Subcutaneous abdominal adipose tissue (tissue), 5 donors: ENCODE measurements at regions not wholly inside any gene's neighbourhood (a gene's known extent, or its start where the extent isn't known, plus 50 kb on each side); places are given as distances from the start of the nearest gene placed in this dataset.
"Not testable (repeated sequence)": the region's sequence is repeated elsewhere in the genome, so short reads cannot be mapped to it uniquely, and the experiment has no call there.

ENCODE experiments used
- H3K27ac ChIP-seq: one replicate; pipeline ENCODE4 v1.7.0; 2013; ENCODE audit warnings: low read depth, mild to moderate bottlenecking, inconsistent platforms, low read length, moderate library complexity
- H3K27me3 ChIP-seq, 5 donors: one replicate each; pipeline ENCODE4 v1.7.0; 2013; ENCODE audit warnings: low read length in 5 of 5, inconsistent platforms in 1 of 5; ENCODE audit not compliant: control insufficient read depth in 5 of 5, insufficient read depth in 4 of 5
- H3K36me3 ChIP-seq, 5 donors: one replicate each; pipeline ENCODE4 v1.7.0; 2013; ENCODE audit warnings: low read length in 5 of 5; ENCODE audit not compliant: control insufficient read depth in 5 of 5, insufficient read depth in 5 of 5
- H3K4me1 ChIP-seq, 5 donors: one replicate each; pipeline ENCODE4 v1.7.0; 2013; ENCODE audit warnings: low read length in 5 of 5, mild to moderate bottlenecking in 3 of 5, moderate library complexity in 1 of 5; ENCODE audit not compliant: control insufficient read depth in 5 of 5, insufficient read depth in 5 of 5
- H3K4me3 ChIP-seq, 5 donors: one replicate each; pipeline ENCODE4 v1.7.0; 2013; ENCODE audit warnings: low read length in 5 of 5, low read depth in 1 of 5
- H3K9ac ChIP-seq, 5 donors: one replicate each; pipeline ENCODE4 v1.7.0; 2013; ENCODE audit warnings: low read length in 5 of 5, mild to moderate bottlenecking in 4 of 5, moderate library complexity in 3 of 5
- H3K9me3 ChIP-seq, 5 donors: one replicate each; pipeline ENCODE4 v1.7.0; 2013; ENCODE audit warnings: low read length in 5 of 5; ENCODE audit not compliant: control insufficient read depth in 5 of 5
- donor health status: healthy.
- donor health status: healthy.
- donor health status: healthy.
- donor health status: healthy.
- donor health status: healthy.

DNA sequence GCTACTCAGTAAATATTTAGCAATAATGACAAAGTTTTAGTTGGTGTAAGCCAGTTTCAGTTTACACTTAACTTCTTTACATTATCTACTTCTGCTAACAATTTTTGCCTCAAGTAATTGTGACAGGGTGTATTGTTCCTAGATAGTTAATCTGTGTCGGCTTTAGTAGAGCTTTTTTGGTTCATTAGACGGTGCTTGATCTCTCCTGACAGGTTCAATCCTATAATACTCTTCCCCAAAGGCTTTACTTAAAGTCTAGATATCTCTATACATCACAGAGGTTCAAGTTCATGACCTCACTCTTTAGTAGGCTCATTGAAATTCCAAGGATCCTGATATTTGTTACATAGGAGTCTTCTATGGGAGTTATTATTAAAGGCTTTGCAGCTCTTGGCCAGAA, 365.6 kb upstream of the DPPA4 start:
- no peaks in the 10 kb centered on the region for H3K36me3 ChIP-seq
- H3K27ac ChIP-seq: no peak overlapping the region
- H3K4me3 ChIP-seq: no peak overlapping the region
- no peaks in the 10 kb centered on the region for H3K4me1 ChIP-seq
- no peak overlapping the region for H3K9ac ChIP-seq
- peaks cover 0 to 4% (median 0%) of the 10 kb centered on the region in 5 donors for H3K9me3 ChIP-seq
- H3K27me3 ChIP-seq: no peaks in the 10 kb centered on the region

DNA sequence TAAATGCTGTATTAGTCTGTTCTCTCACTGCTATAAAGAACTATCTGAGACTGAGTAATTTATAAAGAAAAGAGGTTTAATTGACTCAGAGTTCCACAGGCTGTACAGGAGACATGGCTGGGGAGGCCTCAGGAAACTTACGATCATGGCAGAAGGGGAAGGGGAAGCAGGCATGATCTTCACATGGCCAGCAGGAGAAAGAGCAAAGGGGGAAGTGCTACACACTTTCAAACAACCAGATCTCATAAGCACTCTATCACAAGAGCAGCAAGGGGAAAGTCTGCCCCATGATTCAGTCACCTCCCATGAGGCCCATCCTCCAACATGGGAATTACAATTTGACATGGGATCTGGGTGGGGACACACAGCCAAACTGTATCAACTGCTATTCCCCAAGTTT, 367.8 kb upstream of the DPPA4 start:
- H3K4me3 ChIP-seq, H3K9me3 ChIP-seq, H3K4me1 ChIP-seq, H3K9ac ChIP-seq, H3K36me3 ChIP-seq, H3K27ac ChIP-seq, H3K27me3 ChIP-seq: not testable (repeated sequence)

DNA sequence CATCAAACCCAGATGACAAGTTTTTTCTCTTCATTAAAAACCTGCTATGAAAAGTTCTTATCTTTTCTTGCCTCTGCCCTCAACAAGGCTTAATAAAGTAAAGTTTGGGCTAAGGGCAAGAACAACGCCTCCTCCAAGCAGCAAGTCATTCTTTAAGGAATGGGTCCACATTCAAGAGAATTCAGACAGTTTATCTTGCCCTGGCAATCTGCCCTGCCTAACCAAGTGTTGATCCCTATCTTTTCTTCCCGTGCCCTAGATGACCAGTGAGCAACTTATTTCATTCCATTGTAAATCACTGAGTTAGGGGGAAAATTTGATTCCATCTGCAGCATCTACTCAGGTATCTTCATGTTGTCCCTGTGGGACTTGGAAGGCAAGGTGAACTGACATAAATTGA, 370.3 kb upstream of the DPPA4 start:
- Histone ChIP-seq H3K4me3 (no peak overlapping the region), H3K9ac (no peak overlapping the region)

DNA sequence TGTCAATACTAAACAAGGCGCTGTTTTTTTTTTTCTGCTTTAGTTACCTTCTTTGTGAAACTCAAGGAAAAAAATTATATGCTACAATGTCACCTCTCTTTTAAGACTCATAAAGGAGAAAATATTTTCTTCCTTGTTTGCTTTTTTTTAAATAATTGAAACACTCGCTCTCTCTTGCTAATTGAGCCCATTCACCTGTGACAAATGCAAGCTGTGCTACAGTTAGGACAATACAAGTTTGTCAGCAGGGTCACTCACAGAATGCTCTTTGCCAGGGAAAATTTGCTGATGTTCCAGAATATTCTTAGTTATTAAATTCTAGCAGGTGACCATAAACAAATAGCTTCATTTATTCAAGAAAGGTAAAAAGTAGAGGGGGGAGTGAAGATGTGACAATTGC, 375.9 kb upstream of the DPPA4 start:
- H3K9me3 ChIP-seq: peaks cover 0 to 5% (median 3%) of the 10 kb centered on the region in 5 donors
- no peaks in the 10 kb centered on the region for H3K4me1 ChIP-seq
- no peaks in the 10 kb centered on the region for H3K27me3 ChIP-seq
- H3K36me3 ChIP-seq: no peaks in the 10 kb centered on the region
- H3K27ac ChIP-seq: no peak overlapping the region
- H3K9ac ChIP-seq: no peak overlapping the region
- no peak overlapping the region for H3K4me3 ChIP-seq

More for the DNA sequence above, 370.3 kb upstream of the DPPA4 start:
- peaks cover 0 to 7% (median 5%) of the 10 kb centered on the region in 5 donors for H3K9me3 ChIP-seq
- H3K36me3 ChIP-seq: no peaks in the 10 kb centered on the region
- no peaks in the 10 kb centered on the region for H3K4me1 ChIP-seq
- H3K27ac ChIP-seq: no peak overlapping the region
- H3K27me3 ChIP-seq: no peaks in the 10 kb centered on the region

DNA sequence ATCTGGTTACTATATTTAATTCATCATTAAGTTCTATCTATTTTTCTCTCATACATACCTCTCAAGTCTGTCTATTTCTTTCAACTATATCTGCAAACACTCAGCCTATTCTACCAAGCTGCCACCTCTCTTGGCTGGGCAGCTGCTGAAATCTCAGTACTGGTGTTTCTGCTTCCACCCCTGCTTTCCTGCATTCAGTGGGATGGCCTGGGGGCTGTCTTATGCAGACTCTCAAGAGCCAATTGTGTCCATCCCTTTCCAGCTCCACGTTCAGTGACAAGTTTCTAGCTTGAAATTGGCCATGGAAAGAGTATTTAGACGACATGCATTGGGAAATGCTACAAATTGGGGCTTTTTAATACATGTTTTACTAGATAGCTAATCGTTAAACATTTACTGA, 378.4 kb upstream of the DPPA4 start:
- no peak overlapping the region for H3K27ac ChIP-seq
- H3K4me1 ChIP-seq: no peaks in the 10 kb centered on the region
- no peaks in the 10 kb centered on the region for H3K9me3 ChIP-seq
- no peaks in the 10 kb centered on the region for H3K27me3 ChIP-seq
- no peaks in the 10 kb centered on the region for H3K36me3 ChIP-seq
- no peak overlapping the region for H3K9ac ChIP-seq
- no peak overlapping the region for H3K4me3 ChIP-seq

DNA sequence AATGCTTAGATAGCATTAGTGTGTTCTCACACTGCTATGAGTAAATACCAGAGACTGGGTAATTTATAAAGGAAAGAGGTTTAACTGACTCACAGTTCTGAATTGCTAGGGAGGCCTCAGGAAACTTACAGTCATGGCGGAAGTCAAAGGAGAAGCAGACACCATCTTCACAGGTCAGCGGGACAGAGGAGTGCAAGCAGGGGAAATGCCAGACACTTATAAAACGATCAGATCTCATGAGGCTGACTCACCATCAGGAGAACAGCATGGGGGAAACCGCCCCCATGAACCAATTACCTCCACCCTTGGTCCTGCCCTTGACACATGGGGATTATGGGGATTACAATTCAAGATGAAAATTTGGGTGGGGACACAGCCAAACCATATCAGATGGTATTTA, 381.5 kb upstream of the DPPA4 start:
- Histone ChIP-seq H3K4me3 (no peak overlapping the region), H3K4me1 (no peaks in the 10 kb centered on the region), H3K36me3 (no peaks in the 10 kb centered on the region), H3K27ac (no peak overlapping the region), H3K9ac (no peak overlapping the region), H3K27me3 (no peaks in the 10 kb centered on the region), H3K9me3 (no peaks in the 10 kb centered on the region)

DNA sequence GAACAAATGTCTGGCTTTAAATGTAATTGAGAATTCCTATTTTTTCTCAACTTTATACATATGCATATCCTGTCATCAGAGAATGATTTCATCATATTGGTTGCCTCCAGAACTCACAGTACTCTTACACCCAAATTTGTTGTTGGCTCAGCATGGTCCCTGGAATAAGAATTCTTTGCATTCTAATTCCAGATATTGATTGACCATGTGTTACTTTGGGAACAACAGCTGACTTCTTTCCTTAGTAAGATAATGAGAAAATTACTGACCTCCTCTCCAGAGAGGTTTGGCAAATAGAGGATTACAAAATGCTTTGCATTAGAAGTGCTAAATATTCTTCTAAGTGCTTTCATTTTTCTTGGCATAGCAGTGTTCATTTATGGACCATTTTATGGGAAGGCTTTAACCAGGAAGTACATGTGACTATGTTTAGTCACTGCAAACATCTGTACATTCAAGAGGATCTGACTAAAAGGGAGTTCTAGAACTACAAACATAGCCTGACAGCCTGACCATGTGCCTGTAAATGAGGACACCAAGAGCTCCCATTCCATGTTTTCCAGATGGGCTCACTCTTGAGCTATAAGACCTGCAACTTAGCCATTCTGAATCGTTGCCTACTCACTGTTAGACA, 391.6 kb upstream of the DPPA4 start:
- Histone ChIP-seq H3K4me3 (no peak overlapping the region), H3K36me3 (no peaks in the 10 kb centered on the region), H3K9me3 (no peaks in the 10 kb centered on the region), H3K27ac (no peak overlapping the region), H3K9ac (no peak overlapping the region), H3K4me1 (no peaks in the 10 kb centered on the region), H3K27me3 (peaks cover 0 to 3% (median 0%) of the 10 kb centered on the region in 5 donors)

DNA sequence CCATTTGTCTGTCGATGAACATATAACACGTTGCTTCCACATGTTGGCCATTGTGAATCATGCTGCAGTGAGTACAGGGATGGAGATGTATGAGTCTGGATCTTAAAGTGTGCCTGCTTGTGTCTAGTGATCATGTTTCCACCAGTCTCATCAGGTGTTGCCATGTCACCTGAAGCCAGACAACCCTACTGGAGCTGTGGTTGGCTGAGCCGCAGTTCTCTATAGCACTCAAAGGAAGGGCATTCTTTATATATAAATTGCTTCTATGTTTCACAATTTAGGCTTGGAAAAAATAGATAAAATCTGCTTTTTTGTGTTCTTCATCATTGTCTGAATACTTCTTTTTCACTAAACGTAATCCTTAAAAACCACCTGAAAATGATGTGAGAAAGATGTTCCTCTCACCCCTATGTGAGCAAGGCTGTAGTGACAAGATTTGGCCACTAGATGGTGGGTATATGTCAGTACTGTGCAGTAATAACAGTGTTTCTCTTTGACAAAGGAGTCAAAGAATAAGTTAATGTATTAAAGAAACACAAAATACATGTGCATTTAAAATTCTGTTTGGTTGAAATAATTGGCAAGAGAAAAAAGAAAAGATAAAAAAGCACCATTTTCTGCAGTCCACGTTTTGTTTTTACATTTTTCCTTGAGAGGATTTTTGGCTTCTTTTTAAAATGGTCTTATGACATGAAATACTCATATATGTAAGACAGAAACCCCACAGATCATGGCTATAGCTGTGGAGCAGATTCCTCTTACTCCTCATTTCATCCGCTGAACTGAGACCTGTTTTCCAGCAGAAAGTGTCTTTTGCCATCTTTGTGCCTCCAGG, 394.5 kb upstream of the DPPA4 start:
- H3K36me3 ChIP-seq: no peaks in the 10 kb centered on the region
- H3K9ac ChIP-seq: no peak overlapping the region
- no peak overlapping the region for H3K27ac ChIP-seq
- H3K4me1 ChIP-seq: no peaks in the 10 kb centered on the region
- peaks cover 0 to 3% (median 0%) of the 10 kb centered on the region in 5 donors for H3K27me3 ChIP-seq
- no peaks in the 10 kb centered on the region for H3K9me3 ChIP-seq
- no peak overlapping the region for H3K4me3 ChIP-seq

DNA sequence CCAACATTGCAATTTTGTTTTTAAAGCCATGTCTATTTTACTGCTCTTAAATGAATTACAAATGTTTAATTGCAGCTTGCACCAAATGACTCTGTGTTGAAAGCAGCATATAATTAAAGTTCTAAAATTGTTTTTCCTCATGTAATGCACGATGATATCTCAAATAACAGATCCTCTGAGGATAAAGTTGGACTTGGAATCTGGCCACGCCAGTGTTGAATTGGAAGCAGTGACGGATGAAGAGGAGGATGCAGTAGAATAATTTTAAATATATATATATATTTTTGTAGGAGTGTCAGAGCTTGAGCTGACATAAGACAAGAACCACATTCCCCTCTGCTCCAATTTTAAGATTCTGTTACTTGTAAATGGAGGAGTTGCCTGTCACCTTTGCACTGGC, 406.6 kb upstream of the DPPA4 start:
- no peak overlapping the region for H3K27ac ChIP-seq
- no peaks in the 10 kb centered on the region for H3K27me3 ChIP-seq
- no peaks in the 10 kb centered on the region for H3K4me1 ChIP-seq
- no peak overlapping the region for H3K9ac ChIP-seq
- H3K4me3 ChIP-seq: no peak overlapping the region
- no peaks in the 10 kb centered on the region for H3K36me3 ChIP-seq
- H3K9me3 ChIP-seq: no peaks in the 10 kb centered on the region

DNA sequence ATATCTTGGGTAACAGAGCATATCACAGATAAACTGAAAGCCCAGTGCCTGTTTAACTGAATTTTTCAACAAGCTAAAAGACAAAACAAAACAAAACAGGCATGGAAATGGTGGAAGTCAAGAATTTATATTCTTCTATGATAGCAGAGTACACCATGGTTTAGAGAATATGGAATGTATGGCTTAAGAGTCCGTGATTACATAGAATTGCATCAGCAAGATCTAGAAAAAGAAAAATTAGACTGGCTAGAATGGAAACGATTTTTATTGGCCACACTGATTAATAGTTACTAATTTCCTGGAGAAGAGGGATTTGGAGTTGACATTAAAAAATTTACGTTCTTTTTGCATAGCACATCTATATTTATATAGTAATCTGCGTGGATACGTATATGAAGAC, 435.2 kb upstream of the DPPA4 start:
- Histone ChIP-seq H3K9me3 (peaks cover 0 to 4% (median 0%) of the 10 kb centered on the region in 5 donors), H3K27me3 (no peaks in the 10 kb centered on the region), H3K4me3 (no peak overlapping the region), H3K9ac (no peak overlapping the region), H3K36me3 (no peaks in the 10 kb centered on the region), H3K4me1 (no peaks in the 10 kb centered on the region), H3K27ac (no peak overlapping the region)
